ENCODE measurements at regions not wholly inside any gene's neighbourhood (a gene's known extent, or its start where the extent isn't known, plus 50 kb on each side); places are given as distances from the start of the nearest gene placed in this dataset.

- TF ChIP-seq CTCF (conservative IDR thresholded peaks at IDR 0.05 in 1 of 2, IDR thresholded peaks at IDR 0.05 in 1 of 2; ENCODE audit: extremely low read depth in 1 of 2, insufficient read depth in 1 of 2, low read depth in 1 of 2, low read length in 2 of 2) (peak; percentile 27 to 49), EZH2 (IDR thresholded peaks at IDR 0.05; ENCODE audit: borderline replicate concordance, low read length) (no peak)
These were observed 1033.4 kb downstream of the TLE4 start for GRCh38 chr9:80605129-80605528.

All from mammary epithelial cell (primary cell).